ENCODE measurements at regions not wholly inside any gene's neighbourhood (a gene's known extent, or its start where the extent isn't known, plus 50 kb on each side); places are given as distances from the start of the nearest gene placed in this dataset.

DNA sequence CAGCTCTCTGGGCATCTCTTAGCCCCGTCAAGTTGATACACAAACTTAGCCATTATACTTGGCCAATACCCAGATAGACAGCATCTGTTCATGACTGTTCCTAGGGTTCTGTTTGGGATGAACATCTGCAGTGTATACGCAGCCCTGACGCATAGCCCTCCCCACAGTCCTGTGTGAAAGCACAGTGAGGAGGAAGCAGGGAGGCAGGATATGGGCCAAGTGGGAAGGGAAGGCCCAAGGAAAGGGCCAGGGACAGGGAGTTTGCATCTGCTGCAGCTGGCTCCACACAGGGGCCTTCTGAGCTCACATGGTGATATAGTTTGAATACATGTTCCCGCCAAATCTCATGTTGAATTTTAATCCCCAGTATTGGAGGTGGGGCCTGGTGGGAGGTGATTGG lies 80.2 kb downstream of the CMPK2 start:
- no peak for TF ChIP-seq POLR2A (IDR thresholded peaks at IDR 0.05)
- TF ChIP-seq, protein P1, sequence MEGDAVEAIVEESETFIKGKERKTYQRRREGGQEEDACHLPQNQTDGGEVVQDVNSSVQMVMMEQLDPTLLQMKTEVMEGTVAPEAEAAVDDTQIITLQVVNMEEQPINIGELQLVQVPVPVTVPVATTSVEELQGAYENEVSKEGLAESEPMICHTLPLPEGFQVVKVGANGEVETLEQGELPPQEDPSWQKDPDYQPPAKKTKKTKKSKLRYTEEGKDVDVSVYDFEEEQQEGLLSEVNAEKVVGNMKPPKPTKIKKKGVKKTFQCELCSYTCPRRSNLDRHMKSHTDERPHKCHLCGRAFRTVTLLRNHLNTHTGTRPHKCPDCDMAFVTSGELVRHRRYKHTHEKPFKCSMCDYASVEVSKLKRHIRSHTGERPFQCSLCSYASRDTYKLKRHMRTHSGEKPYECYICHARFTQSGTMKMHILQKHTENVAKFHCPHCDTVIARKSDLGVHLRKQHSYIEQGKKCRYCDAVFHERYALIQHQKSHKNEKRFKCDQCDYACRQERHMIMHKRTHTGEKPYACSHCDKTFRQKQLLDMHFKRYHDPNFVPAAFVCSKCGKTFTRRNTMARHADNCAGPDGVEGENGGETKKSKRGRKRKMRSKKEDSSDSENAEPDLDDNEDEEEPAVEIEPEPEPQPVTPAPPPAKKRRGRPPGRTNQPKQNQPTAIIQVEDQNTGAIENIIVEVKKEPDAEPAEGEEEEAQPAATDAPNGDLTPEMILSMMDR (IDR thresholded peaks at IDR 0.05), result no peak
